ENCODE measurements at regions not wholly inside any gene's neighbourhood (a gene's known extent, or its start where the extent isn't known, plus 50 kb on each side); places are given as distances from the start of the nearest gene placed in this dataset.

DNA sequence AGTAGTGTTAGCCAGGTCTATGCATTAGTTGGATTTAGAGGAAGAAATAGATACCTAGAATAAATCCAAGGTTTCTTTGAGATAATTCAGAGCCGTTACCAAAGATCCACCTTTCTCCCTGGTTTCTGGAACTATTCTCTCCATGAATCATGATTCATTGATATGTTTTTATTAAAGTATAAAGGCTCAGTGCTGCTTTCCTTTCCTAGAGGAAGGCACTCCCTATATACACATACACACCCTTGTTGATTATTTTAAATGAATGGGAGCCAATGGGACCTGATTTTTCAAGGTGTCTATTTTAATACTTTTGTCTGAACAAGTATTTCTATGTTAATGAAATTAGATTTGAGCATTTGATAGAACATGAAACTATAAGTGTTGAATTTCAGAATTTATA lies 146.8 kb upstream of the SPRY1 start:
- Histone ChIP-seq H3K27me3 (no peaks in the 10 kb centered on the region), H3K4me3 (no peak overlapping the region), H3K36me3 (no peaks in the 10 kb centered on the region)

DNA sequence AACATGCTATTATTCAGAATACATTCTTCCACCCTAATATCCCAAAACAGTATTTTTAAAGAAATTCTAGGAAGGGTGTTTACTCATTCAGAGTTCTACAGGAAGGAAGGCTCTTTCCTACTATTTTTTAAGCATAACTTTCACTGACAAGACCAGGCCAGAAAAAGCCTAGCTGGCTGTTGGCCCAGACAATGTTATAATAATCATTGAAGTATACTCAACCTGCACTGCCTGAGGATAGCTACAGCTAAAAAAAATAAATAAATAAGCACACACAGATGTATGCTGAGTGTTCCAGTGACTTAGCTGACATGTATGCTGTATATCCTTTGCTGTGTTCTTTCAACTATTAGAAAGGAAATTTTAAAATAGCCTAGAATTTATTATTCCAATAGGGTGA lies 145.8 kb upstream of the SPRY1 start:
- Histone ChIP-seq H3K27ac (no peak overlapping the region), H3K4me1 (ENCODE audit: low read depth) (peaks cover 11% of the 10 kb centered on the region), H3K4me3 (no peak overlapping the region), H3K36me3 (no peaks in the 10 kb centered on the region), H3K27me3 (no peaks in the 10 kb centered on the region), H3K9me3 (ENCODE audit: low read depth) (no peaks in the 10 kb centered on the region)
- DNase-seq (ENCODE audit: low read depth in 1 of 2, low spot score in 1 of 2), result peak in 1 of 2 donors; percentile 64
- TF ChIP-seq, protein P1, sequence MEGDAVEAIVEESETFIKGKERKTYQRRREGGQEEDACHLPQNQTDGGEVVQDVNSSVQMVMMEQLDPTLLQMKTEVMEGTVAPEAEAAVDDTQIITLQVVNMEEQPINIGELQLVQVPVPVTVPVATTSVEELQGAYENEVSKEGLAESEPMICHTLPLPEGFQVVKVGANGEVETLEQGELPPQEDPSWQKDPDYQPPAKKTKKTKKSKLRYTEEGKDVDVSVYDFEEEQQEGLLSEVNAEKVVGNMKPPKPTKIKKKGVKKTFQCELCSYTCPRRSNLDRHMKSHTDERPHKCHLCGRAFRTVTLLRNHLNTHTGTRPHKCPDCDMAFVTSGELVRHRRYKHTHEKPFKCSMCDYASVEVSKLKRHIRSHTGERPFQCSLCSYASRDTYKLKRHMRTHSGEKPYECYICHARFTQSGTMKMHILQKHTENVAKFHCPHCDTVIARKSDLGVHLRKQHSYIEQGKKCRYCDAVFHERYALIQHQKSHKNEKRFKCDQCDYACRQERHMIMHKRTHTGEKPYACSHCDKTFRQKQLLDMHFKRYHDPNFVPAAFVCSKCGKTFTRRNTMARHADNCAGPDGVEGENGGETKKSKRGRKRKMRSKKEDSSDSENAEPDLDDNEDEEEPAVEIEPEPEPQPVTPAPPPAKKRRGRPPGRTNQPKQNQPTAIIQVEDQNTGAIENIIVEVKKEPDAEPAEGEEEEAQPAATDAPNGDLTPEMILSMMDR (IDR thresholded peaks at IDR 0.05; ENCODE audit: low read depth, low read length), result no peak

More for the DNA sequence above, 146.8 kb upstream of the SPRY1 start:
- H3K9me3 ChIP-seq (ENCODE audit: low read depth), result no peaks in the 10 kb centered on the region
- H3K27ac ChIP-seq, result no peak overlapping the region
- TF ChIP-seq, protein P1 (IDR thresholded peaks at IDR 0.05; ENCODE audit: low read depth, low read length), result no peak
- DNase-seq (ENCODE audit: low read depth in 1 of 2, low spot score in 1 of 2), result no peak
- peaks cover 12% of the 10 kb centered on the region for H3K4me1 ChIP-seq (ENCODE audit: low read depth)

- TF ChIP-seq, protein P1 (IDR thresholded peaks at IDR 0.05; ENCODE audit: low read depth, low read length), result no peak
- Histone ChIP-seq H3K27ac (no peak overlapping the region), H3K4me1 (ENCODE audit: low read depth) (peaks cover 19% of the 10 kb centered on the region), H3K9me3 (ENCODE audit: low read depth) (no peaks in the 10 kb centered on the region), H3K4me3 (no peak overlapping the region), H3K27me3 (no peaks in the 10 kb centered on the region), H3K36me3 (no peaks in the 10 kb centered on the region)
- DNase-seq (ENCODE audit: low read depth in 1 of 2, low spot score in 1 of 2), result no peak
These were observed 140.6 kb upstream of the SPRY1 start for GRCh38 chr4:123255971-123256370.

DNA sequence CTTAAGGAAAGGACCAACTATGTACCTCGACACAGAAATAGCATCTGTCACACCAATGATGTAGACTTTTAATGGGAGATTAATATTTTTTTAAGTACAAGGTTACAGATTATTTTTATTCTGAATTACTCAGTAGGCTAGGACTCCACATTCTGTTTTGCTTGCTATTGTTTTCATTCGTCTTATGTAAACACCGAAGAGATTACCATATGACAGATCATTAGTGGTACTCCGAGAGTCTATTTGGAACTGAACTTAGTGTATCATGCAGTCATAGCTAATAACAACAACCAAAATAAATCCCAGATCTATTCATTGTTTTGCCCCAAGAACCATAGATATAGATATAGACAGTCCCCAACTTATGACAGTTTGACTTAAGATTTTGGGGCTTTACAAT lies 139.7 kb upstream of the SPRY1 start:
- H3K27me3 ChIP-seq, result no peaks in the 10 kb centered on the region
- H3K4me1 ChIP-seq (ENCODE audit: low read depth), result peaks cover 19% of the 10 kb centered on the region
- H3K4me3 ChIP-seq, result no peak overlapping the region
- TF ChIP-seq, protein P1 (IDR thresholded peaks at IDR 0.05; ENCODE audit: low read depth, low read length), result no peak
- H3K27ac ChIP-seq, result no peak overlapping the region
- DNase-seq (ENCODE audit: low read depth in 1 of 2, low spot score in 1 of 2), result no peak
- no peaks in the 10 kb centered on the region for H3K9me3 ChIP-seq (ENCODE audit: low read depth)
- H3K36me3 ChIP-seq, result no peaks in the 10 kb centered on the region

DNA sequence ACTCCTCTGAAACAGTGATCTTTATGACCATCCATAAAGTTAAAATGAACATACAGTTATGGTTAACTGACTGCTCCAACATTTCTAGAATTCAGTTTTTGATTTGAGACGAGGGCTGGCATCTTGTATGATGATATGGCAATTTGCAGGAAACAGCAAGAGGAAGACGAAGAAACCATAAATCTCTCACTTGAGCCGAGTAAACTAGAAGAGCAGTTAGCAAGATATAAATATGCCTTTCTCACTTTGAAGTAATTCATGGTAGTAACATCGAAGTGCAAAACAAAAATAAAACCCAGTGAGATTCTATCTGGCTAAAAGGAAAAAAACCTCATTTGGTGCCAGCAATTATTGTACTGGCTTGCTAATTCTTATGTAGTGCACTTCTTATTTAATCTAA lies 139.0 kb upstream of the SPRY1 start:
- Histone ChIP-seq H3K4me3 (no peak overlapping the region), H3K27ac (no peak overlapping the region), H3K27me3 (no peaks in the 10 kb centered on the region), H3K9me3 (ENCODE audit: low read depth) (no peaks in the 10 kb centered on the region), H3K36me3 (no peaks in the 10 kb centered on the region), H3K4me1 (ENCODE audit: low read depth) (peaks cover 19% of the 10 kb centered on the region)
- DNase-seq (ENCODE audit: low read depth in 1 of 2, low spot score in 1 of 2), result no peak
- TF ChIP-seq, protein P1 (IDR thresholded peaks at IDR 0.05; ENCODE audit: low read depth, low read length), result no peak

Data from cardiac muscle cell (in vitro differentiated cells and primary cell).